SKM-1 treated with dmso at 0.1 percent for 144 hours (cell line): ENCODE measurements at regions not wholly inside any gene's neighbourhood (a gene's known extent, or its start where the extent isn't known, plus 50 kb on each side); places are given as distances from the start of the nearest gene placed in this dataset.

Experiments
- DNase-seq: peaks from one replicate; lab custom pipeline; 2025; ENCODE audit not compliant: unreplicated experiment; lab: John Stamatoyannopoulos, UW

GRCh38 chr14:73800970-73801515 is 50.6 kb upstream of the PTGR2 start:
- no peak for DNase-seq

DNA sequence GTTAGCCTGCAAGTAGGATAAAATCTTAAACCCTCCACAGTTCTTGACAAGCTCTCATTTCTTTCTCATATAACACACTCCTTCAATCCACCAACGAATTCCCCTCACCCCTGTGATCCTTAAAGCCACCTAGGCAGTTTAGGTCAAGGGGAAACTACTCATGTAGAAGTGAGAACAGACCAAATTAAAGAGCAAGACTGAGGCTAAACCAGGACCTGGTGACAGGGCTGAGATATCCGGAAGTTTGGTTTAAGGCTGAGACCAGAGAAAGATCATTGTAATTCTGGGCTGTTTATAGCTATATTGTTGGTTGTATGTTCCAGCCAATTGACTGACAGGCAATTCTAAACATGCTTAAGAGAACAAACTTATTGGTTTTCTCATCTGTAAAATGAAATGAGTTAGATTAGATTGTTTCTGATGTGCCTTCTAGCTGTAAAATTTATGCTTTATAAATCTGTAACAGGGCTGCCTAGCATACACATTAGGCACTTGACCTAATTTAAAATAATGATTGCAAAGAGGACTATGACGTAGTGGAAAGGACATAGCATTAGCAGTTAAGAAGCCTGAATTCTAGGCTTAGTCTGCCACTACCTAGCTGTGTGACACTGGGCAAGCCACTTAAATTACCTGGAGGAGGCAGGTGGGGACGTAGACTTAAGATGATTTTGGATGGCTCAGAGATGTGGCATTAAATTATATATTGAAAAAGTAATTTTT is 53.9 kb upstream of the PTGR2 start:
- DNase-seq: no peak

- no peak for DNase-seq
These were observed 54.6 kb upstream of the PTGR2 start for GRCh38 chr14:73796893-73797542.

DNA sequence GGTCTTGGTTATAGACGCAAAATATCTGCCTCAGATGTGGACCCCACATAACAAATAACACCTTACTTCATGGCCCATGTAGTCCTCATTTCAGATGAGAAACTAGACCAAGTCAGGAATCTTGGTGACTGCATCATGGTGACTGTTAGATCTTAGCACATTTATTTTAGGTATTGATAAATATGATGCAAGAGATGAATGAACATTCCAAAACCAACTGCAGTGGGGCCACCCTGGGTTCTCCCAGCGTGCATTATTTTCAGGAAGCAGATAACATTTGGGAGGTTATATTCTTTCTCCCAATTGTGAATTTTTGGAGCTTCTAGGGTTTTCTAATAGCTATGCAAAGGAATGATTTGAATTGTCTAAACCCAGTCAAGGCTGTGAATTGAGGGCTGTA is 55.2 kb upstream of the PTGR2 start:
- no peak for DNase-seq

GRCh38 chr14:73795974-73796373 is 55.7 kb upstream of the PTGR2 start:
- no peak for DNase-seq

DNA sequence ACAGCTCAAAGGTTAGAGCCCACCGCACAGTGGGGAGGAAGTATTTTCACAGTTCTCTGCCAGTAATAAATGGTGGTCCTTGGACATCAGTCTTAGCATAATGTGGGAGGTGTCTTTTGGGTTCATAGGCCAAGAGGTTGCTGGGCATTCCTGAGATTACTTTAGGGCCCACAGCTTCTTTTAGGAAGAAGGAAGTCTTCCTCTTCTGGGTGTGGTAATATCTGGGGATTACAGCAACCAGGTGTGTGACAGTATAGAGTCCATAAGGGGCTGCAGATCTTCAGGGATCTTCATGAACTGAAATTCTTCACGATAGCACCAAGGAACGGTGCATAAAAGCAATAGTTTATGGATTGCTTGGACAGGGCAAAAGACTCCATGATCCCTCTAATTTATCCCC is 56.2 kb upstream of the PTGR2 start:
- DNase-seq: no peak

GRCh38 chr14:73794146-73794545 is 57.5 kb upstream of the PTGR2 start:
- DNase-seq: no peak

DNA sequence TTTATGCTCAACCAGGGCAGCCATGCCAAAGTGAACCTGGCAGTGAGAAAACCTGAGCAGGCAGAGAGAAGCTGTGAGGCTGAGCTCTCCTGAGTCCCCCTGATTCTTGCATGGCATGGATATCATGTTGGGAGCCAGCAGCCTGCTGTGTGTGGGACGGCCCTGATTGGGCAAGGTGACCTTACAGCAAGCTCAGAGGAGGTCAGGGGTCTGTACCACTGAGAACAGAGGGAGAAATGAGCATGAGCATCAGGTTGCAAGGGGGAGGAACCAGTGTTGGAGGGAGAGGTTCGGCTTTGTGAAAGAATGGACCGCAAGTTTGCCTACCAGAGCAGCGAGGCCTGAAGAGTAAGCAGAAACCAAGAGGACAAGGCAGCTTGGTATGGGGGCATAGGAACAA is 59.1 kb upstream of the PTGR2 start:
- DNase-seq: no peak

GRCh38 chr14:73789989-73790581 is 61.5 kb upstream of the PTGR2 start:
- no peak for DNase-seq

DNA sequence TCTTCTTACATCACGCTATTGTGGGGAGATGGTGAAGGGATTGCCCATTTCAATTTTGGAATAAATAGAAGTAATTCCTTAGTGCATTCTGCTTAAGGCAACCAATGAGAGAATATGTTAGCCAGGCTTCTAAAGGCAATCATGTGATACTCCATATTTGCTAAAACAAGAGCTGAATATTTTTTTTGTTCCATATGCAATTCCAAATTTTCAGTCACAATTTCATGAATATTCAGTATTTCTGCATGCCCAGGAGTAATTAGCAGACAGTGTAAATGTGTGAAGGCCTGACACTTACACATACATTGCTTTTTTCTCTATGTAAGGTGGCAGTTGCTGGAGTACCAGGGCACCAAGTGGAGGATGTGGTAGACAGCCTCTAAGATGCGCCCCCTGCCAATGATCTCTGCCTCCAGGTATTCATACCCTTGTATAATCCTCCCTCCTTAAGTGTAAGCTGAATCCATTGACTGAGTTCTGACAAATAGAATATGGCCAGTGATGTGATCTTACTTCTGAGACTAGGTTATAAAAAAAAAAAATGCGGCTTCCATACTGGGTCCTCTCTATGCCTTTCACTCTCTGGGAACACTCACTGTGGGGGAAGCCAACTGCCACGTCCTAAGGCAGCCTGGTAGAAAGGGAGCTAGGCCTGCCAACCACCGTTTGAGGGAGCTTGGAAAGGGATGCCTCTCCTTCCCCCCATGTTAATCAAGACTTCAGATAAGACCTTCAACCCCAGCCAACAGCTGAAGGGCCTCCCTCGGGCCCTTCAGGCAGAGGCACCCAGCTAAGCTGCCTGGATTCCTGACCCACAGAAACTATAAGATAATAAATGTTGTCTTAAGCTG is 62.7 kb upstream of the PTGR2 start:
- DNase-seq: no peak

DNA sequence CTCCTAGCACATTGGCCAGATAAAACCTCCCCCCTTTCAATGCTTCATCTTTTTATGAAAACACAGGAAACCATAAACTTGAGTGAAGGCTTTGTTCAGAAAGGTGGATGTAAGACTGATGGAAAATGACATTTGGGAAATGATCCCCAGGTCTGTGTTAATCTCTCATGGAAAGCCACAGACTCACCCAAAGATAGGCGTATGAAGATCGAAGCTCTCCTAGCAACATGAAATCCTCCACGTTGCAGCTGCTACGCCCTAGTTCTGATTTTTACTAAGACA is 63.4 kb upstream of the PTGR2 start:
- no peak for DNase-seq

GRCh38 chr14:73787486-73788316 is 63.9 kb upstream of the PTGR2 start:
- no peak for DNase-seq

GRCh38 chr14:73786636-73787485 is 64.8 kb upstream of the PTGR2 start:
- no peak for DNase-seq

GRCh38 chr14:73785834-73786635 is 65.6 kb upstream of the PTGR2 start:
- peak; percentile 61 for DNase-seq

- no peak for DNase-seq
These were observed 66.2 kb upstream of the PTGR2 start for GRCh38 chr14:73785336-73785833.

GRCh38 chr14:73784988-73785313 is 66.7 kb upstream of the PTGR2 start:
- no peak for DNase-seq

GRCh38 chr14:73784181-73784987 is 67.2 kb upstream of the PTGR2 start:
- peak; percentile 48 for DNase-seq

- no peak for DNase-seq
These were observed 68.4 kb upstream of the PTGR2 start for GRCh38 chr14:73783107-73783727.
